GM23338 (cell line): ENCODE measurements at regions not wholly inside any gene's neighbourhood (a gene's known extent, or its start where the extent isn't known, plus 50 kb on each side); places are given as distances from the start of the nearest gene placed in this dataset.

ENCODE experiments used
- ATAC-seq: fragments of 200-7000 bp; cut with Tn5 transposase; 3 replicates; pipeline ENCODE4 v1.9.1; 2020
- DNase-seq: peaks from one replicate; pipeline ENCODE4 v3.0.0-alpha.2; 2015; ENCODE audit warnings: low spot score
- H2AFZ ChIP-seq: fragments of 200-600 bp; sonication (generic); 2 replicates; pipeline ENCODE4 v1.8.0; 2016; ENCODE audit warnings: antibody characterized with exemption, mild to moderate bottlenecking, moderate library complexity
- H3F3A ChIP-seq: fragments of 200-600 bp; sonication (generic); replicated peaks from 2 replicates; pipeline ENCODE4 v1.8.0; 2017; ENCODE audit warnings: antibody characterized with exemption, mixed run types, low read depth
- H3K27ac ChIP-seq: fragments of 200-600 bp; sonication (generic); 2 replicates; pipeline ENCODE4 v1.6.1; 2016; ENCODE audit warnings: low read depth
- H3K27me3 ChIP-seq: fragments of 200-600 bp; sonication (generic); 2 replicates; pipeline ENCODE4 v1.8.0; 2016; ENCODE audit warnings: mild to moderate bottlenecking, mixed run types, moderate library complexity; ENCODE audit not compliant: insufficient read depth
- H3K36me3 ChIP-seq: fragments of 200-600 bp; sonication (generic); 2 replicates; pipeline ENCODE4 v1.8.0; 2016; ENCODE audit warnings: mild to moderate bottlenecking; ENCODE audit not compliant: insufficient read depth
- H3K4me1 ChIP-seq: fragments of 200-600 bp; sonication (generic); 2 replicates; pipeline ENCODE4 v1.8.0; 2016; ENCODE audit warnings: mild to moderate bottlenecking, moderate library complexity; ENCODE audit not compliant: insufficient read depth
- H3K4me2 ChIP-seq: fragments of 200-600 bp; sonication (generic); 2 replicates; pipeline ENCODE4 v1.7.1; 2017; ENCODE audit warnings: mixed run types
- H3K4me3 ChIP-seq: fragments of 200-600 bp; sonication (generic); 2 replicates; pipeline ENCODE4 v1.6.1; 2016; ENCODE audit warnings: mixed run types
- H3K79me2 ChIP-seq: fragments of 200-600 bp; sonication (generic); replicated peaks from 2 replicates; pipeline ENCODE4 v1.8.0; 2017; ENCODE audit warnings: mild to moderate bottlenecking; ENCODE audit not compliant: insufficient read depth
- H3K9me2 ChIP-seq: fragments of 200-600 bp; sonication (generic); 2 replicates; pipeline ENCODE4 v1.8.0; 2017; ENCODE audit not compliant: insufficient read depth
- H4K20me1 ChIP-seq: fragments of 200-600 bp; sonication (generic); replicated peaks from 2 replicates; pipeline ENCODE4 v1.8.0; 2017; ENCODE audit warnings: mild to moderate bottlenecking; ENCODE audit not compliant: insufficient read depth
- H3K27ac Mint-ChIP-seq: 2 replicates; pipeline ENCODE4 v1.8.0; 2020; ENCODE audit warnings: inconsistent platforms, mild to moderate bottlenecking, moderate library complexity, mixed read lengths
- H3K27me3 Mint-ChIP-seq: 3 replicates; pipeline ENCODE4 v1.8.0; 2022; ENCODE audit warnings: low read depth, mild to moderate bottlenecking, moderate library complexity, mixed read lengths, inconsistent platforms; ENCODE audit not compliant: insufficient read depth, poor library complexity
- H3K36me3 Mint-ChIP-seq: 3 replicates; pipeline ENCODE4 v1.8.0; 2021; ENCODE audit warnings: low read depth, mild to moderate bottlenecking, inconsistent platforms, moderate library complexity, mixed read lengths
- H3K4me1 Mint-ChIP-seq: 3 replicates; pipeline ENCODE4 v1.8.0; 2020; ENCODE audit warnings: mild to moderate bottlenecking, inconsistent platforms, mixed read lengths
- H3K4me3 Mint-ChIP-seq: 3 replicates; pipeline ENCODE4 v1.8.0; 2021; ENCODE audit warnings: moderate library complexity, mild to moderate bottlenecking, inconsistent platforms, mixed read lengths
- H3K9me3 Mint-ChIP-seq: 3 replicates; pipeline ENCODE4 v1.8.0; 2020; ENCODE audit warnings: moderate library complexity, mild to moderate bottlenecking, inconsistent platforms, mixed read lengths
- CREB1 ChIP-seq: fragments of 250-450 bp; sonication (Bioruptor Pico); IDR thresholded peaks from 2 replicates; pipeline ENCODE4 v1.5.0; 2020; ENCODE audit warnings: low read depth, mild to moderate bottlenecking, moderate library complexity
- EZH2 ChIP-seq: fragments of 200-600 bp; sonication (generic); IDR thresholded peaks from one replicate; pipeline ENCODE4 v1.8.0; 2017; ENCODE audit warnings: antibody characterized with exemption, mild to moderate bottlenecking, low read depth; ENCODE audit not compliant: unreplicated experiment
- EZH2phosphoT487 ChIP-seq: fragments of 200-600 bp; sonication (generic); IDR thresholded peaks from one replicate; pipeline ENCODE4 v1.8.1; 2018; ENCODE audit warnings: antibody characterized with exemption; ENCODE audit not compliant: unreplicated experiment
- JUNB ChIP-seq: IDR thresholded peaks from one replicate; pipeline ENCODE4 v1.6.1; 2016; ENCODE audit warnings: antibody characterized with exemption; ENCODE audit not compliant: unreplicated experiment
- NANOG ChIP-seq: IDR thresholded peaks from 2 replicates; pipeline ENCODE4 v1.6.1; 2016; ENCODE audit warnings: antibody characterized with exemption, borderline replicate concordance
- POLR2AphosphoS5 ChIP-seq: IDR thresholded peaks from 2 replicates; pipeline ENCODE4 v1.6.1; 2016; ENCODE audit warnings: antibody characterized with exemption, low read depth
- STAT1 ChIP-seq: IDR thresholded peaks from one replicate; pipeline ENCODE4 v1.6.1; 2016; ENCODE audit warnings: antibody characterized with exemption; ENCODE audit not compliant: unreplicated experiment
- ZNF114 ChIP-seq: fragments of 250-450 bp; sonication (Bioruptor Pico); IDR thresholded peaks from 2 replicates; pipeline ENCODE4 v1.5.0; 2020; ENCODE audit warnings: mild to moderate bottlenecking, moderate library complexity
- ZNF331 ChIP-seq: fragments of 250-450 bp; sonication (Bioruptor Pico); IDR thresholded peaks from 2 replicates; pipeline ENCODE4 v1.5.0; 2020; ENCODE audit warnings: low read depth, mild to moderate bottlenecking, moderate library complexity
- TF ChIP-seq, protein P1 (sequence below): IDR thresholded peaks from one replicate; pipeline ENCODE4 v1.6.1; 2018; ENCODE audit warnings: antibody characterized with exemption; ENCODE audit not compliant: unreplicated experiment
- TF ChIP-seq, protein P2 (sequence below): IDR thresholded peaks from 2 replicates; pipeline ENCODE4 v1.6.1; 2016; ENCODE audit warnings: antibody characterized with exemption
- TF ChIP-seq, protein P3 (sequence below): fragments of 250-450 bp; sonication (Bioruptor Pico); IDR thresholded peaks from 2 replicates; pipeline ENCODE4 v1.5.0; 2020; ENCODE audit warnings: mild to moderate bottlenecking, moderate library complexity
- TF ChIP-seq, protein P4 (sequence below), 2 experiments: fragments of 200-600 bp in 1 of 2; sonication (generic) in 1 of 2; conservative IDR thresholded peaks; 2 replicates each; pipeline versions ENCODE4 v1.5.1 to v1.6.1; 2016 to 2017; ENCODE audit warnings: antibody characterized with exemption in 2 of 2, low read depth in 2 of 2, mild to moderate bottlenecking in 2 of 2, moderate library complexity in 1 of 2

DNA sequence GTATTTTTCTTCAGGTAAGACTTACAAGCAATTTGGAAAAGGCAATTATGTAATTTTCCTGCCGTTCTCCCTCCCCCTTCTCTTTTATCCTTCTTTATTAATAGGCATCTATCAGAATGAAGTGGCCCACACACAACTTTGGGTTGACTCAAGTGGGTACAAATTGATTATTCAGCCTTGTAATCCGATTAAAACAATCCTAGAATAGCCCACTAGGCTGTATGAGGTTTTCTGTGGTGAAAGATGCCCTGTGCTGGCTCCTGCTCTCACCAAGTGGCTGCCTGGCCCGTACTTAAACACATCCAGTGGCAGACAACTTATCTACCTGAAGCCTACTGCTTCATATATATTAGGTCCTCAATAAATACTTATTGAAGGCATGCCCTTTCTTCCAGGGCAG lies 177.3 kb upstream of the C9orf72 start:
- Mint-ChIP-seq H3K27ac (peak overlapping the region; percentile 94), H3K4me1 (peaks cover 54% of the 10 kb centered on the region), H3K4me3 (no peak overlapping the region; the same call in 2 of the 3 replicates), H3K27me3 (no peaks in the 10 kb centered on the region), H3K9me3 (no peaks in the 10 kb centered on the region), H3K36me3 (no peaks in the 10 kb centered on the region; the same call in 2 of the 3 replicates)
- peaks cover 43% of the 10 kb centered on the region for H3K4me1 ChIP-seq
- no peak overlapping the region for H2AFZ ChIP-seq
- TF ChIP-seq, protein P1, sequence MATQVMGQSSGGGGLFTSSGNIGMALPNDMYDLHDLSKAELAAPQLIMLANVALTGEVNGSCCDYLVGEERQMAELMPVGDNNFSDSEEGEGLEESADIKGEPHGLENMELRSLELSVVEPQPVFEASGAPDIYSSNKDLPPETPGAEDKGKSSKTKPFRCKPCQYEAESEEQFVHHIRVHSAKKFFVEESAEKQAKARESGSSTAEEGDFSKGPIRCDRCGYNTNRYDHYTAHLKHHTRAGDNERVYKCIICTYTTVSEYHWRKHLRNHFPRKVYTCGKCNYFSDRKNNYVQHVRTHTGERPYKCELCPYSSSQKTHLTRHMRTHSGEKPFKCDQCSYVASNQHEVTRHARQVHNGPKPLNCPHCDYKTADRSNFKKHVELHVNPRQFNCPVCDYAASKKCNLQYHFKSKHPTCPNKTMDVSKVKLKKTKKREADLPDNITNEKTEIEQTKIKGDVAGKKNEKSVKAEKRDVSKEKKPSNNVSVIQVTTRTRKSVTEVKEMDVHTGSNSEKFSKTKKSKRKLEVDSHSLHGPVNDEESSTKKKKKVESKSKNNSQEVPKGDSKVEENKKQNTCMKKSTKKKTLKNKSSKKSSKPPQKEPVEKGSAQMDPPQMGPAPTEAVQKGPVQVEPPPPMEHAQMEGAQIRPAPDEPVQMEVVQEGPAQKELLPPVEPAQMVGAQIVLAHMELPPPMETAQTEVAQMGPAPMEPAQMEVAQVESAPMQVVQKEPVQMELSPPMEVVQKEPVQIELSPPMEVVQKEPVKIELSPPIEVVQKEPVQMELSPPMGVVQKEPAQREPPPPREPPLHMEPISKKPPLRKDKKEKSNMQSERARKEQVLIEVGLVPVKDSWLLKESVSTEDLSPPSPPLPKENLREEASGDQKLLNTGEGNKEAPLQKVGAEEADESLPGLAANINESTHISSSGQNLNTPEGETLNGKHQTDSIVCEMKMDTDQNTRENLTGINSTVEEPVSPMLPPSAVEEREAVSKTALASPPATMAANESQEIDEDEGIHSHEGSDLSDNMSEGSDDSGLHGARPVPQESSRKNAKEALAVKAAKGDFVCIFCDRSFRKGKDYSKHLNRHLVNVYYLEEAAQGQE, result no peak
- no peak for TF ChIP-seq EZH2phosphoT487
- no peak for TF ChIP-seq NANOG
- TF ChIP-seq ZNF114 (CRISPR knock-in tag), result no peak
- TF ChIP-seq CREB1 (CRISPR knock-in tag), result no peak
- TF ChIP-seq ZNF331 (CRISPR knock-in tag), result no peak
- TF ChIP-seq, protein P2, sequence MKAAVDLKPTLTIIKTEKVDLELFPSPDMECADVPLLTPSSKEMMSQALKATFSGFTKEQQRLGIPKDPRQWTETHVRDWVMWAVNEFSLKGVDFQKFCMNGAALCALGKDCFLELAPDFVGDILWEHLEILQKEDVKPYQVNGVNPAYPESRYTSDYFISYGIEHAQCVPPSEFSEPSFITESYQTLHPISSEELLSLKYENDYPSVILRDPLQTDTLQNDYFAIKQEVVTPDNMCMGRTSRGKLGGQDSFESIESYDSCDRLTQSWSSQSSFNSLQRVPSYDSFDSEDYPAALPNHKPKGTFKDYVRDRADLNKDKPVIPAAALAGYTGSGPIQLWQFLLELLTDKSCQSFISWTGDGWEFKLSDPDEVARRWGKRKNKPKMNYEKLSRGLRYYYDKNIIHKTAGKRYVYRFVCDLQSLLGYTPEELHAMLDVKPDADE, result no peak
- TF ChIP-seq, protein P3, sequence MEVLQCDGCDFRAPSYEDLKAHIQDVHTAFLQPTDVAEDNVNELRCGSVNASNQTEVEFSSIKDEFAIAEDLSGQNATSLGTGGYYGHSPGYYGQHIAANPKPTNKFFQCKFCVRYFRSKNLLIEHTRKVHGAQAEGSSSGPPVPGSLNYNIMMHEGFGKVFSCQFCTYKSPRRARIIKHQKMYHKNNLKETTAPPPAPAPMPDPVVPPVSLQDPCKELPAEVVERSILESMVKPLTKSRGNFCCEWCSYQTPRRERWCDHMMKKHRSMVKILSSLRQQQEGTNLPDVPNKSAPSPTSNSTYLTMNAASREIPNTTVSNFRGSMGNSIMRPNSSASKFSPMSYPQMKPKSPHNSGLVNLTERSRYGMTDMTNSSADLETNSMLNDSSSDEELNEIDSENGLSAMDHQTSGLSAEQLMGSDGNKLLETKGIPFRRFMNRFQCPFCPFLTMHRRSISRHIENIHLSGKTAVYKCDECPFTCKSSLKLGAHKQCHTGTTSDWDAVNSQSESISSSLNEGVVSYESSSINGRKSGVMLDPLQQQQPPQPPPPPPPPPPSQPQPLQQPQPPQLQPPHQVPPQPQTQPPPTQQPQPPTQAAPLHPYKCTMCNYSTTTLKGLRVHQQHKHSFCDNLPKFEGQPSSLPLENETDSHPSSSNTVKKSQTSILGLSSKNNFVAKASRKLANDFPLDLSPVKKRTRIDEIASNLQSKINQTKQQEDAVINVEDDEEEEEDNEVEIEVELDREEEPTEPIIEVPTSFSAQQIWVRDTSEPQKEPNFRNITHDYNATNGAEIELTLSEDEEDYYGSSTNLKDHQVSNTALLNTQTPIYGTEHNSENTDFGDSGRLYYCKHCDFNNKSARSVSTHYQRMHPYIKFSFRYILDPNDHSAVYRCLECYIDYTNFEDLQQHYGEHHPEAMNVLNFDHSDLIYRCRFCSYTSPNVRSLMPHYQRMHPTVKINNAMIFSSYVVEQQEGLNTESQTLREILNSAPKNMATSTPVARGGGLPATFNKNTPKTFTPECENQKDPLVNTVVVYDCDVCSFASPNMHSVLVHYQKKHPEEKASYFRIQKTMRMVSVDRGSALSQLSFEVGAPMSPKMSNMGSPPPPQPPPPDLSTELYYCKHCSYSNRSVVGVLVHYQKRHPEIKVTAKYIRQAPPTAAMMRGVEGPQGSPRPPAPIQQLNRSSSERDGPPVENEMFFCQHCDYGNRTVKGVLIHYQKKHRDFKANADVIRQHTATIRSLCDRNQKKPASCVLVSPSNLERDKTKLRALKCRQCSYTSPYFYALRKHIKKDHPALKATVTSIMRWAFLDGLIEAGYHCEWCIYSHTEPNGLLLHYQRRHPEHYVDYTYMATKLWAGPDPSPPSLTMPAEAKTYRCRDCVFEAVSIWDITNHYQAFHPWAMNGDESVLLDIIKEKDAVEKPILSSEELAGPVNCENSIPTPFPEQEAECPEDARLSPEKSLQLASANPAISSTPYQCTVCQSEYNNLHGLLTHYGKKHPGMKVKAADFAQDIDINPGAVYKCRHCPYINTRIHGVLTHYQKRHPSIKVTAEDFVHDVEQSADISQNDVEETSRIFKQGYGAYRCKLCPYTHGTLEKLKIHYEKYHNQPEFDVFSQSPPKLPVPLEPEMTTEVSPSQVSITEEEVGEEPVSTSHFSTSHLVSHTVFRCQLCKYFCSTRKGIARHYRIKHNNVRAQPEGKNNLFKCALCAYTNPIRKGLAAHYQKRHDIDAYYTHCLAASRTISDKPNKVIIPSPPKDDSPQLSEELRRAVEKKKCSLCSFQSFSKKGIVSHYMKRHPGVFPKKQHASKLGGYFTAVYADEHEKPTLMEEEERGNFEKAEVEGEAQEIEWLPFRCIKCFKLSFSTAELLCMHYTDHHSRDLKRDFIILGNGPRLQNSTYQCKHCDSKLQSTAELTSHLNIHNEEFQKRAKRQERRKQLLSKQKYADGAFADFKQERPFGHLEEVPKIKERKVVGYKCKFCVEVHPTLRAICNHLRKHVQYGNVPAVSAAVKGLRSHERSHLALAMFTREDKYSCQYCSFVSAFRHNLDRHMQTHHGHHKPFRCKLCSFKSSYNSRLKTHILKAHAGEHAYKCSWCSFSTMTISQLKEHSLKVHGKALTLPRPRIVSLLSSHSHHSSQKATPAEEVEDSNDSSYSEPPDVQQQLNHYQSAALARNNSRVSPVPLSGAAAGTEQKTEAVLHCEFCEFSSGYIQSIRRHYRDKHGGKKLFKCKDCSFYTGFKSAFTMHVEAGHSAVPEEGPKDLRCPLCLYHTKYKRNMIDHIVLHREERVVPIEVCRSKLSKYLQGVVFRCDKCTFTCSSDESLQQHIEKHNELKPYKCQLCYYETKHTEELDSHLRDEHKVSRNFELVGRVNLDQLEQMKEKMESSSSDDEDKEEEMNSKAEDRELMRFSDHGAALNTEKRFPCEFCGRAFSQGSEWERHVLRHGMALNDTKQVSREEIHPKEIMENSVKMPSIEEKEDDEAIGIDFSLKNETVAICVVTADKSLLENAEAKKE (CRISPR knock-in tag), result no peak
- no peak for TF ChIP-seq EZH2
- TF ChIP-seq STAT1, result no peak
- TF ChIP-seq, protein P4, sequence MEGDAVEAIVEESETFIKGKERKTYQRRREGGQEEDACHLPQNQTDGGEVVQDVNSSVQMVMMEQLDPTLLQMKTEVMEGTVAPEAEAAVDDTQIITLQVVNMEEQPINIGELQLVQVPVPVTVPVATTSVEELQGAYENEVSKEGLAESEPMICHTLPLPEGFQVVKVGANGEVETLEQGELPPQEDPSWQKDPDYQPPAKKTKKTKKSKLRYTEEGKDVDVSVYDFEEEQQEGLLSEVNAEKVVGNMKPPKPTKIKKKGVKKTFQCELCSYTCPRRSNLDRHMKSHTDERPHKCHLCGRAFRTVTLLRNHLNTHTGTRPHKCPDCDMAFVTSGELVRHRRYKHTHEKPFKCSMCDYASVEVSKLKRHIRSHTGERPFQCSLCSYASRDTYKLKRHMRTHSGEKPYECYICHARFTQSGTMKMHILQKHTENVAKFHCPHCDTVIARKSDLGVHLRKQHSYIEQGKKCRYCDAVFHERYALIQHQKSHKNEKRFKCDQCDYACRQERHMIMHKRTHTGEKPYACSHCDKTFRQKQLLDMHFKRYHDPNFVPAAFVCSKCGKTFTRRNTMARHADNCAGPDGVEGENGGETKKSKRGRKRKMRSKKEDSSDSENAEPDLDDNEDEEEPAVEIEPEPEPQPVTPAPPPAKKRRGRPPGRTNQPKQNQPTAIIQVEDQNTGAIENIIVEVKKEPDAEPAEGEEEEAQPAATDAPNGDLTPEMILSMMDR (conservative IDR thresholded peaks at IDR 0.05; ENCODE audit: low read depth in 2 of 2), result no peak
- TF ChIP-seq POLR2AphosphoS5, result no peak
- TF ChIP-seq JUNB, result no peak
- H3K4me3 ChIP-seq, result no peak overlapping the region
- no peaks in the 10 kb centered on the region for H3K79me2 ChIP-seq
- no peaks in the 10 kb centered on the region for H3K27me3 ChIP-seq
- H3K9me2 ChIP-seq, result peaks cover 3% of the 10 kb centered on the region; the same call in 1 of the 2 replicates
- DNase-seq, result no peak
- H3K4me2 ChIP-seq, result peak overlapping the region; percentile 30
- no peaks in the 10 kb centered on the region for H3F3A ChIP-seq
- H3K36me3 ChIP-seq, result no peaks in the 10 kb centered on the region
- no peaks in the 10 kb centered on the region for H4K20me1 ChIP-seq
- peak; percentile 18 for ATAC-seq
- peak overlapping the region; percentile 80 for H3K27ac ChIP-seq
